PC-3 (cell line): ENCODE measurements at regions not wholly inside any gene's neighbourhood (a gene's known extent, or its start where the extent isn't known, plus 50 kb on each side); places are given as distances from the start of the nearest gene placed in this dataset.

Source experiments
- ATAC-seq: fragments of 200-7000 bp; cut with Tn5 transposase; 2 replicates; pipeline ENCODE4 v1.9.1; 2020; ENCODE audit warnings: mild to moderate bottlenecking, moderate library complexity
- BruUV-seq: library from RNA; stranded (reverse); fragments of 400-500 nt; replicated peaks from 2 replicates; lab custom pipeline; 2021; lab: Mats Ljungman, UMichigan
- CTCF ChIA-PET: fragments of 300-600 bp; sonication (Branson Sonifier 250); formaldehyde crosslinking; loops from one replicate; lab custom pipeline; 2022; ENCODE audit warnings: antibody characterized with exemption; lab: Charles Lee
- POLR2A ChIA-PET: fragments of 300-600 bp; sonication (Branson Sonifier 250); formaldehyde crosslinking; loops from one replicate; lab custom pipeline; 2022; ENCODE audit warnings: antibody characterized with exemption; ENCODE audit not compliant: unreplicated experiment; lab: Charles Lee
- DNase-seq: peaks from one replicate; pipeline ENCODE4 v3.0.0-alpha.2; 2015
- H2AFZ ChIP-seq: fragments of 300-600 bp; sonication (generic); 2 replicates; pipeline ENCODE4 v1.6.0; 2016; ENCODE audit warnings: antibody characterized with exemption, low read length
- H3F3A ChIP-seq: fragments of 300-600 bp; sonication (generic); one replicate; pipeline ENCODE4 v1.6.0; 2017; ENCODE audit warnings: antibody characterized with exemption, low read length, control low read depth, mild to moderate bottlenecking; ENCODE audit not compliant: unreplicated experiment
- H3K27ac ChIP-seq: fragments of 300-600 bp; sonication (generic); 2 replicates; pipeline ENCODE4 v1.5.1; 2016; ENCODE audit warnings: mild to moderate bottlenecking, low read length
- H3K27me3 ChIP-seq: fragments of 300-600 bp; sonication (generic); 2 replicates; pipeline ENCODE4 v1.6.1; 2016; ENCODE audit warnings: low read length, mixed read lengths
- H3K36me3 ChIP-seq: fragments of 300-600 bp; sonication (generic); 2 replicates; pipeline ENCODE4 v1.6.1; 2016; ENCODE audit warnings: low read depth, mixed run types, low read length, mixed read lengths
- H3K4me1 ChIP-seq: fragments of 300-600 bp; sonication (generic); 2 replicates; pipeline ENCODE4 v1.5.1; 2016; ENCODE audit warnings: low read length; ENCODE audit not compliant: insufficient read depth
- H3K4me2 ChIP-seq: fragments of 300-600 bp; sonication (generic); 2 replicates; pipeline ENCODE4 v1.6.0; 2016; ENCODE audit warnings: low read length
- H3K4me3 ChIP-seq: fragments of 300-600 bp; sonication (generic); 2 replicates; pipeline ENCODE4 v1.5.1; 2016; ENCODE audit warnings: mild to moderate bottlenecking, low read length, mixed read lengths
- H3K79me2 ChIP-seq: fragments of 300-600 bp; sonication (generic); 2 replicates; pipeline ENCODE4 v1.6.1; 2017; ENCODE audit warnings: low read length, mixed read lengths
- H3K9ac ChIP-seq: fragments of 300-600 bp; sonication (generic); 2 replicates; pipeline ENCODE4 v1.6.0; 2016; ENCODE audit warnings: mild to moderate bottlenecking, low read length
- H3K9me2 ChIP-seq: fragments of 300-600 bp; sonication (generic); replicated peaks from 2 replicates; pipeline ENCODE4 v1.6.1; 2016; ENCODE audit warnings: mixed run types, low read length, mixed read lengths
- H3K9me3 ChIP-seq: fragments of 300-600 bp; sonication (generic); 2 replicates; pipeline ENCODE4 v1.6.1; 2016; ENCODE audit warnings: low read length, mixed read lengths
- H4K20me1 ChIP-seq: fragments of 300-600 bp; sonication (generic); 2 replicates; pipeline ENCODE4 v1.6.1; 2016; ENCODE audit warnings: low read length, mixed read lengths
- CTCF ChIP-seq: fragments of 300-600 bp; sonication (generic); conservative IDR thresholded peaks from 2 replicates; pipeline ENCODE4 v1.5.1; 2017; ENCODE audit warnings: antibody characterized with exemption, low read depth, mild to moderate bottlenecking, low read length
- EZH2 ChIP-seq: fragments of 300-600 bp; sonication (generic); IDR thresholded peaks from one replicate; pipeline ENCODE4 v1.6.1; 2017; ENCODE audit warnings: antibody characterized with exemption, mild to moderate bottlenecking, low read length; ENCODE audit not compliant: unreplicated experiment
- EZH2phosphoT487 ChIP-seq: fragments of 300-600 bp; sonication (generic); IDR thresholded peaks from 2 replicates; pipeline ENCODE4 v1.6.1; 2018; ENCODE audit warnings: mild to moderate bottlenecking, antibody characterized with exemption, low read length, borderline replicate concordance
- intact Hi-C: fragments of 100-400 bp; cut with micrococcal nuclease; formaldehyde crosslinking; loops from 2 replicates; pipeline ENCODE4 v1.9.0; 2023

DNA sequence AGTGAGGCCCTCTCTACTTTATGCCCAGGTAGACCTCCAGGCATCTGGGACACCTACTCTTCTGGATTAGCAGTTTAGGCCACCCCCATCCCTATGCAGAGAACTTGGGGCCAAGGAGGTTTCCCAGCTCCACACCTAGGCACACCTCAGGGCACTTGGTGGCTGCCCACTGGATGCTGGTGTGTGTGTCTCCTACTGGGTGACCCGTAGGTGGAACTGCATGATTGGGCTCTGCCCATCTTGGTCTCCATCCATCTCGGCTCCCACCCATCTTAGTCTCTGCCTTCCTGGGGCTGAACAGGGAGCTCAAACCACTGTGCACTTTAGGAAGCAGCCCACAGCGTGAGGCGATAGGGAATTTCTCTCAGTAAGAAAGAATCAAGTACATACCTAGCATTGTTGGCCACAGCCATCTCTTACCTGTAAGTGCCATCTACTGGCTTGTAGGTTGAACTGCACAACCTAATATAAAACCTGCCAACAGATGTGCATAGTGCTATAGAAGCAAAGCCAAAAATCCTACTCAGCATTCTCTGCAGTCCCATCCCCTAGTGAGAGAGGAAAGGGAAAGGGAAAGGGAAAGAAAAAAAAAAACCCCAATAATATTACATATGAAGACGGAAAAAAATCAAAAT is 61.6 kb upstream of the PTPN5 start:
- BruUV-seq = no TSS peak
- Histone ChIP-seq H3K36me3 (no peaks in the 10 kb centered on the region), H3K4me2 (no peak overlapping the region), H3K9ac (no peak overlapping the region), H3K79me2 (no peaks in the 10 kb centered on the region), H3K9me3 (no peaks in the 10 kb centered on the region), H4K20me1 (no peaks in the 10 kb centered on the region), H3K27me3 (peaks cover 25% of the 10 kb centered on the region), H3K9me2 (no peaks in the 10 kb centered on the region), H3K4me1 (no peaks in the 10 kb centered on the region; the same call in 1 of the 2 replicates), H2AFZ (no peak overlapping the region), H3F3A (no peaks in the 10 kb centered on the region), H3K4me3 (no peak overlapping the region), H3K27ac (no peak overlapping the region)
- peak; percentile 93 for ATAC-seq
- intact Hi-C loops = loop anchor here (1.0 to 2.0 kb wide), 3 partner anchors 50 to 313 kb away; no protein-coding TSS in a partner anchor
- CTCF ChIA-PET = no interaction called here
- TF ChIP-seq CTCF (peak; percentile 78), EZH2phosphoT487 (no peak)
- POLR2A ChIA-PET = no interaction called here
- DNase-seq = peak; percentile 63

- H3K79me2 ChIP-seq = no peaks in the 10 kb centered on the region
- DNase-seq (no peak), ATAC-seq (no peak)
- H3K4me1 ChIP-seq = no peaks in the 10 kb centered on the region; the same call in 1 of the 2 replicates
- H3K4me3 ChIP-seq = no peak overlapping the region
- ChIA-PET POLR2A (no interaction called here), CTCF (no interaction called here)
- H3K4me2 ChIP-seq = no peak overlapping the region
- no peak overlapping the region for H2AFZ ChIP-seq
- no peaks in the 10 kb centered on the region for H3K9me3 ChIP-seq
- no TSS peak for BruUV-seq
- H3F3A ChIP-seq = no peaks in the 10 kb centered on the region
- no peaks in the 10 kb centered on the region for H3K36me3 ChIP-seq
- H3K27me3 ChIP-seq = peaks cover 7% of the 10 kb centered on the region
- no peaks in the 10 kb centered on the region for H3K9me2 ChIP-seq
- no peak for TF ChIP-seq EZH2phosphoT487
- TF ChIP-seq EZH2 = no peak
- no peak for TF ChIP-seq CTCF
- intact Hi-C loops = no loop called here
- no peaks in the 10 kb centered on the region for H4K20me1 ChIP-seq
- H3K27ac ChIP-seq = no peak overlapping the region
- H3K9ac ChIP-seq = no peak overlapping the region
These were observed 57.8 kb upstream of the PTPN5 start for GRCh38 chr11:18849406-18849805.

DNA sequence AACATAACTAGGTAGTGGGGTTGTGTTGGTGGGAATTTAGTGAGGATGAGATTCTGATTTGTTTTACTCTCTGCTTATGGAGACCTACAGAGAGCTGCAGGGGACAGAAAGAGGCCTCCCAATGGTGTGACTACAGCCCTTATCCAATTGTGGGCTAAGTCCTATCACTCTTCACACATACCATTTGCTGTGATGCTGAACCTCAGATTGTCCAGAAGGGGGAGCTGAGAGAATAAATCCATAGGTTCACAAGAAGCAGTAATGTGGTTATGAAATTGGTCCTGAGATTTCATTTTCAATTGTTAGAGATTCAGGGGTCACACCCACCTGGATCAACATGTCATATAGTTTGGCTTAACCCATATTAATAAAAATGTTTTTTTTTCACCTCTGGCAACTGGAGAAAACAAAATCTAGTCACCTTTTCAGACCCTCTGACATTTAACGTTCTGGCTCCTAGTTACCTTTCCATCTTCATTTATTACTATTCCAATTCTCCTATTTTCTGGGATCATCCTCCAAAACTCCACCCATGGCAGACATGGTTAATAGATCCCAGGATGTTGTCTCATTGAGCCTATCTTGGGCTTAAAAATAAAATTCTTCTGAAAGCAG is 53.3 kb upstream of the PTPN5 start:
- no TSS peak for BruUV-seq
- no peaks in the 10 kb centered on the region for H3K9me3 ChIP-seq
- CTCF ChIA-PET = interaction anchor here (0.5 kb wide), 1 partner anchor 321 kb away, joined by 3 read pairs; no protein-coding TSS in a partner anchor
- no peaks in the 10 kb centered on the region for H3K36me3 ChIP-seq
- H3K4me2 ChIP-seq = no peak overlapping the region
- ATAC-seq (peak; percentile 90), DNase-seq (peak; percentile 67)
- TF ChIP-seq EZH2 (no peak), CTCF (peak; percentile 72), EZH2phosphoT487 (no peak)
- H3K27me3 ChIP-seq = peaks cover 6% of the 10 kb centered on the region; the same call in 1 of the 2 replicates
- no peaks in the 10 kb centered on the region for H3K4me1 ChIP-seq
- H2AFZ ChIP-seq = no peak overlapping the region
- no peaks in the 10 kb centered on the region for H3K9me2 ChIP-seq
- no peaks in the 10 kb centered on the region for H3K79me2 ChIP-seq
- H3K9ac ChIP-seq = no peak overlapping the region
- POLR2A ChIA-PET = interaction anchor here (0.5 kb wide), 1 partner anchor 37 kb away, joined by 3 read pairs; no protein-coding TSS in a partner anchor
- H3F3A ChIP-seq = no peaks in the 10 kb centered on the region
- H3K4me3 ChIP-seq = no peak overlapping the region
- H3K27ac ChIP-seq = no peak overlapping the region
- intact Hi-C loops = no loop called here
- no peaks in the 10 kb centered on the region for H4K20me1 ChIP-seq
